Thoracic aorta (tissue), 2 donors: ENCODE measurements at regions not wholly inside any gene's neighbourhood (a gene's known extent, or its start where the extent isn't known, plus 50 kb on each side); places are given as distances from the start of the nearest gene placed in this dataset.

Experiments
- ATAC-seq: fragments of 150-250 bp; one replicate; pipeline ENCODE4 v1.8.0; 2017; ENCODE audit warnings: low read depth; ENCODE audit not compliant: insufficient number of reproducible peaks, low FRiP score
- DNase-seq: peaks from one replicate; pipeline ENCODE4 v3.0.0-alpha.2; 2020; ENCODE audit warnings: low spot score
- H3K27ac ChIP-seq, 2 donors: fragments of 200-600 bp; sonication (generic); 1 replicate in 1 of 2; 2 replicates in 1 of 2; pipeline ENCODE4 v1.5.1; 2016; ENCODE audit warnings: mild to moderate bottlenecking in 2 of 2, moderate library complexity in 2 of 2
- H3K27me3 ChIP-seq: fragments of 200-600 bp; sonication (generic); replicated peaks from 2 replicates; pipeline ENCODE4 v1.6.0; 2016; ENCODE audit warnings: mild to moderate bottlenecking; ENCODE audit not compliant: insufficient read depth
- H3K36me3 ChIP-seq: fragments of 200-600 bp; sonication (generic); one replicate; pipeline ENCODE4 v1.5.1; 2016
- H3K4me1 ChIP-seq, 2 donors: fragments of 200-600 bp; sonication (generic); 1 replicate in 1 of 2; 2 replicates in 1 of 2; pipeline versions ENCODE4 v1.5.1 to v1.6.0; 2016; ENCODE audit warnings: low read depth in 2 of 2, mild to moderate bottlenecking in 1 of 2; ENCODE audit not compliant: control insufficient read depth in 1 of 2
- H3K4me3 ChIP-seq: fragments of 200-600 bp; sonication (generic); 2 replicates; pipeline ENCODE4 v1.5.1; 2016; ENCODE audit warnings: mild to moderate bottlenecking
- H3K9me3 ChIP-seq: fragments of 200-600 bp; sonication (generic); 2 replicates; pipeline ENCODE4 v1.5.1; 2016
- CTCF ChIP-seq: fragments of 200-600 bp; sonication (generic); IDR thresholded peaks from one replicate; pipeline ENCODE4 v1.5.1; 2019; ENCODE audit warnings: antibody characterized with exemption

GRCh38 chr12:19761463-19761862 is 322.2 kb downstream of the AEBP2 start:
- H3K4me3 ChIP-seq, result no peak overlapping the region
- peaks cover 20 to 31% of the 10 kb centered on the region in 2 donors for H3K4me1 ChIP-seq
- no peaks in the 10 kb centered on the region for H3K9me3 ChIP-seq
- H3K36me3 ChIP-seq, result no peaks in the 10 kb centered on the region
- H3K27me3 ChIP-seq, result no peaks in the 10 kb centered on the region
- DNase-seq, result no peak
- ATAC-seq, result no peak
- H3K27ac ChIP-seq, result no peak overlapping the region
- TF ChIP-seq CTCF, result no peak

GRCh38 chr12:19763488-19763887 is 324.2 kb downstream of the AEBP2 start:
- peak overlapping the region in 1 of 2 donors; percentile 51 for H3K27ac ChIP-seq
- no peaks in the 10 kb centered on the region for H3K36me3 ChIP-seq
- no peak overlapping the region for H3K4me3 ChIP-seq
- no peak for TF ChIP-seq CTCF
- peaks cover 17 to 21% of the 10 kb centered on the region in 2 donors for H3K4me1 ChIP-seq
- DNase-seq, result no peak
- H3K9me3 ChIP-seq, result no peaks in the 10 kb centered on the region
- ATAC-seq, result no peak
- no peaks in the 10 kb centered on the region for H3K27me3 ChIP-seq

GRCh38 chr12:19764408-19764807 is 325.1 kb downstream of the AEBP2 start:
- no peaks in the 10 kb centered on the region for H3K36me3 ChIP-seq
- H3K4me1 ChIP-seq, result peaks cover 13 to 19% of the 10 kb centered on the region in 2 donors
- ATAC-seq (no peak), DNase-seq (no peak)
- H3K27ac ChIP-seq, result peak overlapping the region; percentile 31 to 51
- no peaks in the 10 kb centered on the region for H3K9me3 ChIP-seq
- H3K27me3 ChIP-seq, result no peaks in the 10 kb centered on the region
- no peak for TF ChIP-seq CTCF
- no peak overlapping the region for H3K4me3 ChIP-seq

GRCh38 chr12:19771858-19772257 is 332.6 kb downstream of the AEBP2 start:
- Histone ChIP-seq H3K27me3 (no peaks in the 10 kb centered on the region), H3K36me3 (no peaks in the 10 kb centered on the region), H3K4me1 (peaks cover 9 to 24% of the 10 kb centered on the region in 2 donors), H3K4me3 (no peak overlapping the region), H3K27ac (peak overlapping the region; percentile 49 to 69), H3K9me3 (no peaks in the 10 kb centered on the region)
- no peak for TF ChIP-seq CTCF
- no peak for DNase-seq
- peak; percentile 68 for ATAC-seq

- Histone ChIP-seq H3K9me3 (no peaks in the 10 kb centered on the region), H3K27ac (peak overlapping the region; percentile 49 to 69), H3K36me3 (no peaks in the 10 kb centered on the region), H3K27me3 (no peaks in the 10 kb centered on the region), H3K4me1 (peaks cover 9 to 32% of the 10 kb centered on the region in 2 donors), H3K4me3 (no peak overlapping the region)
- no peak for TF ChIP-seq CTCF
- no peak for DNase-seq
- no peak for ATAC-seq
These were observed 333.5 kb downstream of the AEBP2 start for GRCh38 chr12:19772776-19773175.
